PC-9 (cell line): ENCODE measurements at regions not wholly inside any gene's neighbourhood (a gene's known extent, or its start where the extent isn't known, plus 50 kb on each side); places are given as distances from the start of the nearest gene placed in this dataset.

ENCODE experiments used
- BruUV-seq: library from RNA; stranded (reverse); fragments of 400-500 nt; replicated peaks from 2 replicates; lab custom pipeline; 2021; lab: Mats Ljungman, UMichigan
- CTCF ChIA-PET: fragments of 300-600 bp; sonication (Branson Sonifier 250); formaldehyde crosslinking; loops from one replicate; lab custom pipeline; 2022; ENCODE audit warnings: antibody characterized with exemption; lab: Charles Lee
- POLR2A ChIA-PET: fragments of 300-600 bp; sonication (Branson Sonifier 250); formaldehyde crosslinking; loops from one replicate; lab custom pipeline; 2022; ENCODE audit warnings: antibody characterized with exemption; ENCODE audit not compliant: unreplicated experiment; lab: Charles Lee
- DNase-seq, 2 experiments: peaks; one replicate each; pipeline versions ENCODE4 v3.0.0 to v3.0.0-alpha.2; 2015 to 2022; ENCODE audit warnings: mixed read lengths in 1 of 2
- H2AFZ ChIP-seq: fragments of 200-600 bp; sonication (generic); 2 replicates; pipeline ENCODE4 v1.8.1; 2017; ENCODE audit warnings: antibody characterized with exemption
- H3F3A ChIP-seq: fragments of 200-600 bp; sonication (generic); 2 replicates; pipeline ENCODE4 v1.8.1; 2017; ENCODE audit warnings: antibody characterized with exemption, mild to moderate bottlenecking, low read depth; ENCODE audit not compliant: insufficient read depth
- H3K27ac ChIP-seq: fragments of 200-600 bp; sonication (generic); 2 replicates; pipeline ENCODE4 v1.6.1; 2016; ENCODE audit warnings: mixed run types
- H3K27me3 ChIP-seq: fragments of 200-600 bp; sonication (generic); 2 replicates; pipeline ENCODE4 v1.6.1; 2016; ENCODE audit warnings: low read depth, mixed run types; ENCODE audit not compliant: insufficient read depth
- H3K36me3 ChIP-seq: fragments of 200-600 bp; sonication (generic); 2 replicates; pipeline ENCODE4 v1.6.1; 2016; ENCODE audit warnings: low read depth, mixed run types
- H3K4me1 ChIP-seq: fragments of 200-600 bp; sonication (generic); replicated peaks from 2 replicates; pipeline ENCODE4 v1.6.1; 2016; ENCODE audit warnings: mixed run types; ENCODE audit not compliant: insufficient read depth
- H3K4me2 ChIP-seq: fragments of 200-600 bp; sonication (generic); 2 replicates; pipeline ENCODE4 v1.6.1; 2017; ENCODE audit warnings: mixed run types
- H3K4me3 ChIP-seq: fragments of 200-600 bp; sonication (generic); 2 replicates; pipeline ENCODE4 v1.6.1; 2016; ENCODE audit warnings: mixed run types
- H3K79me2 ChIP-seq: fragments of 200-600 bp; sonication (generic); 2 replicates; pipeline ENCODE4 v1.6.1; 2017; ENCODE audit warnings: low read depth, mixed run types
- H3K9me2 ChIP-seq: fragments of 200-600 bp; sonication (generic); 2 replicates; pipeline ENCODE4 v1.8.1; 2017; ENCODE audit warnings: mild to moderate bottlenecking; ENCODE audit not compliant: insufficient read depth
- H3K9me3 ChIP-seq: fragments of 200-600 bp; sonication (generic); 2 replicates; pipeline ENCODE4 v1.8.1; 2016; ENCODE audit warnings: low read depth; ENCODE audit not compliant: insufficient read depth
- H4K20me1 ChIP-seq: fragments of 200-600 bp; sonication (generic); 2 replicates; pipeline ENCODE4 v1.8.1; 2017; ENCODE audit not compliant: insufficient read depth
- CTCF ChIP-seq: fragments of 200-600 bp; sonication (generic); conservative IDR thresholded peaks from 2 replicates; pipeline ENCODE4 v1.6.1; 2017; ENCODE audit warnings: mixed run types, antibody characterized with exemption, mild to moderate bottlenecking, moderate library complexity
- EZH2 ChIP-seq: fragments of 200-600 bp; sonication (generic); IDR thresholded peaks from 2 replicates; pipeline ENCODE4 v1.8.0; 2017; ENCODE audit warnings: antibody characterized with exemption, low read depth
- intact Hi-C: fragments of 100-400 bp; cut with micrococcal nuclease; formaldehyde crosslinking; loops from one replicate; pipeline ENCODE4 v1.10.0; 2022; ENCODE audit not compliant: unreplicated experiment

- POLR2A ChIA-PET = no interaction called here
- no peak for DNase-seq
- Histone ChIP-seq H3K4me2 (no peak overlapping the region), H3K27me3 (no peaks in the 10 kb centered on the region), H2AFZ (no peak overlapping the region), H3K9me3 (no peaks in the 10 kb centered on the region), H3K79me2 (no peaks in the 10 kb centered on the region), H3F3A (no peaks in the 10 kb centered on the region), H3K9me2 (no peaks in the 10 kb centered on the region), H4K20me1 (no peaks in the 10 kb centered on the region), H3K27ac (no peak overlapping the region), H3K4me1 (no peaks in the 10 kb centered on the region), H3K4me3 (no peak overlapping the region), H3K36me3 (no peaks in the 10 kb centered on the region)
- intact Hi-C loops = no loop called here
- TF ChIP-seq CTCF (no peak), EZH2 (no peak)
- no TSS peak for BruUV-seq
- CTCF ChIA-PET = no interaction called here
Measured at GRCh38 chr3:110646055-110646454, 425.6 kb upstream of the NECTIN3 start.

- Histone ChIP-seq H3K27ac (no peak overlapping the region), H3K36me3 (no peaks in the 10 kb centered on the region), H3K4me1 (no peaks in the 10 kb centered on the region), H3K9me3 (no peaks in the 10 kb centered on the region), H4K20me1 (no peaks in the 10 kb centered on the region), H3F3A (no peaks in the 10 kb centered on the region), H2AFZ (no peak overlapping the region), H3K9me2 (no peaks in the 10 kb centered on the region), H3K4me2 (no peak overlapping the region), H3K27me3 (no peaks in the 10 kb centered on the region), H3K79me2 (no peaks in the 10 kb centered on the region), H3K4me3 (no peak overlapping the region)
- CTCF ChIA-PET = no interaction called here
- BruUV-seq = no TSS peak
- POLR2A ChIA-PET = no interaction called here
- intact Hi-C loops = no loop called here
- DNase-seq = no peak
- TF ChIP-seq EZH2 (no peak), CTCF (no peak)
Measured at GRCh38 chr3:110646496-110646895, 425.1 kb upstream of the NECTIN3 start.

- no peaks in the 10 kb centered on the region for H3K9me3 ChIP-seq
- no TSS peak for BruUV-seq
- H3F3A ChIP-seq = no peaks in the 10 kb centered on the region
- TF ChIP-seq EZH2 (no peak), CTCF (no peak)
- H3K4me2 ChIP-seq = no peak overlapping the region
- intact Hi-C loops = no loop called here
- no peaks in the 10 kb centered on the region for H4K20me1 ChIP-seq
- POLR2A ChIA-PET = no interaction called here
- CTCF ChIA-PET = no interaction called here
- no peaks in the 10 kb centered on the region for H3K79me2 ChIP-seq
- no peak for DNase-seq
- H3K9me2 ChIP-seq = no peaks in the 10 kb centered on the region
- H2AFZ ChIP-seq = no peak overlapping the region
- H3K27ac ChIP-seq = no peak overlapping the region
- no peaks in the 10 kb centered on the region for H3K4me1 ChIP-seq
- no peaks in the 10 kb centered on the region for H3K36me3 ChIP-seq
- no peaks in the 10 kb centered on the region for H3K27me3 ChIP-seq
- no peak overlapping the region for H3K4me3 ChIP-seq
Measured at GRCh38 chr3:110647586-110647985, 424.0 kb upstream of the NECTIN3 start.
